GM18520 (cell line): ENCODE measurements at regions not wholly inside any gene's neighbourhood (a gene's known extent, or its start where the extent isn't known, plus 50 kb on each side); places are given as distances from the start of the nearest gene placed in this dataset.

ENCODE experiments used
- ATAC-seq: cut with Tn5 transposase; IDR thresholded peaks from one replicate; pipeline ENCODE4 v1.9.1; 2021; ENCODE audit not compliant: unreplicated experiment

DNA sequence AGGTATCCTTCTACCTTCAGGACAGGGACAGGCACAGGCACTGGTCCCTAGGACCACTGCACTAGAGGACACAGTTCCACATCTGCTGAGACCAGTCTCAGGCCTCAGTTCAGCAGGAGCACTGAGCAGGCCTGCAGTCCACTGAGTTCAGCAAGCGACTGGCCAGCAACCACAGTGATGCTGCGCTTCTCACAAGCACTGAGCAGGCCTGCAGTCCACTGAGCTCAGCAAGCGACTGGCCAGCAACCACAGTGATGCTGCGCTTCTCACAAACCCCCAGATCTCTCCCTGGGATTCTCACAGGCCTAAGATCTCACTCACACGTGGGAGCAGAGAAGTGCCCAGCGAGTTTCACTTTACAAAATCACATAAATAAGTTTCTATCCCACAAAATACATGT lies 140.6 kb downstream of the IRS2 start:
- no peak for ATAC-seq

DNA sequence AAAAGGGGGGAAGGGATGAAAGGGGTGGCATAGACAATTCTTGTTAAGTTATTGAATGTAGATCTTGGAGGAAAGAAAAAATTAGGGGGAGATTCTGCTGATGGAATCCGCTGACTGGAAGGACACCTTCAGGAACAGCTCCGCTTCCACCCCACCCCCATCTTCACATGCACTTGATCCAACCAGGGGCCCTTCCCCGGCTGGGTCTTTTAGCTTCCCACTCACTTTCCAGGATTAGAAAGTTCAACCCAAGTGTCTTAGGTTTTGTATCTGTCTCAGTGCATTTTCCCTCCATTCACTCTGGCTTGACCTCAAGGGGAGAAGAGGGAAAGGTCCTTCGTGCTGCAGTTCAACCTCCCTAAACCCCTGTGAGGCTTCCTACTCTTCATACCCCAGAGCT lies 141.4 kb downstream of the IRS2 start:
- ATAC-seq, result no peak

DNA sequence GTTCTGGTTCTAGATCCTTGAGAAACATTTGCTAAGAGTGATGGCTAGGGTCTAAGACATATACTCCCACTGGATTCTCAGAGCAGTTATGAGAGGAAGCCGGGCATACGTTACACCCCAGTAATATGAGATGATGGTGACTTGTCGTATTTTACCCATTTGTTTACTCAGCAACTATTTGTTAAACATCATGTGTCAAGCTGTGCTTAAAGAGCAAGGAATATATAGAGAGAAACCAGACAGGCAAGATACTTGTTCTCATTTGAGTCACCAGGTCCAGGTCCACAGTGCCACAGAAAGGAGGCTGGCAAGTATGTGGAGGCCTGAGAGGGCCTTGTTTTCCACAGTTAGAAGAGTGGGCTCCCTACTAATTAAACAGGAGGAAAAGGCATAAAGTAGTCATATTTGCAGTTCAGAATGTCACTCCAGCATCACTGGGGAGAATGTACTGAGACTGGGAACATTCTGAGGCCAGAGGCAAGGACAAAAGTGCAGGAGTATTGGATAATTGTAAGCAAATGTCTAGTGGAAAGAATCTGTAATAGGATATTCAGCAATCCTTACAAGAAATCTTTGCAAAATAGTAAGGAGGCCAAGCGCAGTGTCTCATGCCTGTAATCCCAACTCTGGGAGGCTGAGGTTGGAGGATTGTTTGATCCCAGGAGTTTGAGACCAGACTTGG lies 142.2 kb downstream of the IRS2 start:
- no peak for ATAC-seq

DNA sequence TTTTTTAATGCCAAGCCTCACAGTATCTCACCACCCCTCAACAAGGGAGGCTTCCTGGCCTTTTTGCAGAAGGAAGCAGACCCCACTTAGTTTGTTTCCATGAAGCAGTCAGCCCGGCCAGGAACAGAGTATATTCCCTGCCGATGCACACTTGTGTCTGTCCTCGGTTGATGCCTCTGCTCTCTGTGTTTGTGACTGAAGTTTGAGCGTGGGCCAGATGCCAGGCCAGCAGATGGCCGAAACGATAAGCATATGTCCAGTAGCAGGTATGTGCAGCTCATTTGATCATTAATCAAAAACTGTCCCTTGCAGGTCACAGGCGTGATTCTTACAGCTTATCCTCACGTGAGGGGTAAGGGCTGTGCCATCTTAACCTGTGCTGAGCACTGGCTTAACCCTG lies 144.0 kb downstream of the IRS2 start:
- no peak for ATAC-seq

DNA sequence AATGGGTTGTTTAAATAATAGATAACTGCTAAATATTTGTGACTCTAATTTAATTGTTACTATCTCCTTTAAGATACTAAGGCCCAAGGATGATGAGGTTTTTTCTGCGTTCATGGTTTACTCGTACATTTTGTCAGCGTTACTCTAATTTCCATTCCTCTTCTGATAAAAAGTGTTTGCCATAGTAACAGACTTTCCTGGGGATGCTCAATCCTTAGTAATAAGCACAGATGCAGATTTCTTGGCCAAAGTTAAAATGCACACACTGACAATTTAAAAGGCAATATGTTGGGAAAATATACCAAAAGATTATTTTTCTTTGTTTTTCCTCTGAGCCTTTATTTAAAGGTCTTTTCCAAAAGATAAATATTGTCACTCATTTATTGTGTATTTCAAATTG lies 149.6 kb downstream of the IRS2 start:
- no peak for ATAC-seq

DNA sequence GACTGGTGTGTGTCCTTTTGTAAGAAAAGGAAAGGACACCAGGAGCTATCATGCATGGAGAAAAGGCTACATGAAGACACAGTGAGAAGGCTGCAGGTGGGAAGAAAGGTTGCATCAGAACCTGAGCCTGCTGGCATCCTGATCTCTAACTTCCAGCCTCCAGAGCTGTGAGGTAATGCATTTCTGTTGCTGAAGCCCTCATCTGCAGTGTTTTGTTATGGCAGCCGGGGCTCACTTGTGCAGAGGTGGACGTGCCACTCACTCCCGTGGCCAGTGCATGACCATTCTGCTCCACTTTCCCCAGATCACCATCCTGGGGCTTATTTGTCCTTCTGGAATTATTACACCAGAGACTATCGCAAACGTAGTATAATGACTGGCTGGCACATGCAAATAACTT lies 155.3 kb downstream of the IRS2 start:
- ATAC-seq, result no peak

DNA sequence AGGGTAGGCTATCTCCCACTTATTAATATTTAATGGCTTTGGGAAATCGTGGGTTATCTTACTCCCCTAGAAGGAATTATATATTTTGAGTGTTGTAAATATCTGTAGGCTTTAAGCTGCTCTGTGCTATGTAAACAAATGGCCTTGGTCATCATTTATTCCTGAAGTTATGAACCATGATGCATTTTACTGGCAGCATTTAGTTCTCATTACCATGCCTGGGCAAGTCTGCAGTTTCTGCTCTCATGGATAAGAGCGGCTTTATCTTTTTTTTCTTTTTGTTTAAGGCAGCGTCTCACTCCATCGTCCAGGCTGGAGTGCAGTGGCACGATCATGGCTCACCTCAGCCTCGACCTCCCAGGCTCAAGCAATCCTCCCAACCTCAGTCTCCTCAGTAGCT lies 156.1 kb downstream of the IRS2 start:
- no peak for ATAC-seq

DNA sequence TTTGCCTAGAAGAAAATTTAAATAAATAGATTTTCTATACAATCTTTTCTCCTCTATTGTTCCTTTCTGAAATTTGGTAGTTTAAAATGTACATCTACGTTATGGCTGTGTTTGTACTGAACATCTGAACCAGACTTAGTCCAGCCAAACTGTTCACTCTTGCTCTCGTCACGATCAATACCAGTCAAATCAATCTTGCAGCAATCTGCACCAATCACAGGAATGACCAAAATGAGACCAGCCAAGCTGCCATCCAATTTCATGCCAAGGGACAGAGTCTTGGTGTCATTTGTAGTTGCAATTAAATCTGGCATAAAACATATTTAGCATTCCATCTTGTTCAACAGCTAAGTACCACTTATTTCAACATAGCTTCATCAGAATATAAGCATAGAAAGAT lies 156.6 kb downstream of the IRS2 start:
- no peak for ATAC-seq

DNA sequence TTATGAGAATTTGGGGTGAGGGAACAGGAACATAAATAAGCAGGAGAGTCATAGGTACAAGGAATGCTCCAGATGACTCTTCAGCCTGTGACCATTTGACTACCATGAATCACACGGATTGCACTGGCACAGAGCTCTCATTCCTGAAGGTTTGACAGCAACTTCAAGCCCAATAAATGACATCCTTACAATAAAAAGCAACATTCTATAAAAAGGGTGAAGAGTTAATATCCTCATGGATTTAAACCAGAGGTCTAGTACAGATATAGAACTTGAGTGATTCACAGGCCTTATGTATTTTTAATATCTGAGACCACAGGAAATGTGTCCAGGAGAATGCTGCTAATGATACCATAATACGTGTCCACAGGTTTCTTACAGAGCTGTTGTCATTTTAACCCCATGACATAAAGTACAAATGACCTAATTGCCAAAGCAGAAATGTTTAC lies 158.1 kb downstream of the IRS2 start:
- ATAC-seq, result no peak

DNA sequence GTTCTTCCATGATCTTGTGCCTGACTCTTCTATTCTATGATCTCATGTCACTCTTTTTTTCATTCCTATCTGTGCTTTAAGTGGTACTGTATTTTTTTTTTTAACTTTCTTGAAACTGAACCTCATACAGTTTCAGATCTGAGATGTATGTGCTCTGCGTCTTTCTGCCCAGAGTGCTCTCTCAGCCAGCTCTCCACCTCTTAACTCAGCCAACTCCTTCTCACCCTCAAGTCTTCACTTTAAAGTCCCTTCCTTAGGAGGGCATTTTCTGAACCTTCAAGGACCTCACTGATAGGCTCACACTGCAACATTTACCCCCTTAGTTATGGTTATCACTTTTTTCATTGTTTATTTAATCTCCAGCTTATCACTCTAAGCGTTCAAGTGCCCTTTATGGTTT lies 158.7 kb downstream of the IRS2 start:
- no peak for ATAC-seq

DNA sequence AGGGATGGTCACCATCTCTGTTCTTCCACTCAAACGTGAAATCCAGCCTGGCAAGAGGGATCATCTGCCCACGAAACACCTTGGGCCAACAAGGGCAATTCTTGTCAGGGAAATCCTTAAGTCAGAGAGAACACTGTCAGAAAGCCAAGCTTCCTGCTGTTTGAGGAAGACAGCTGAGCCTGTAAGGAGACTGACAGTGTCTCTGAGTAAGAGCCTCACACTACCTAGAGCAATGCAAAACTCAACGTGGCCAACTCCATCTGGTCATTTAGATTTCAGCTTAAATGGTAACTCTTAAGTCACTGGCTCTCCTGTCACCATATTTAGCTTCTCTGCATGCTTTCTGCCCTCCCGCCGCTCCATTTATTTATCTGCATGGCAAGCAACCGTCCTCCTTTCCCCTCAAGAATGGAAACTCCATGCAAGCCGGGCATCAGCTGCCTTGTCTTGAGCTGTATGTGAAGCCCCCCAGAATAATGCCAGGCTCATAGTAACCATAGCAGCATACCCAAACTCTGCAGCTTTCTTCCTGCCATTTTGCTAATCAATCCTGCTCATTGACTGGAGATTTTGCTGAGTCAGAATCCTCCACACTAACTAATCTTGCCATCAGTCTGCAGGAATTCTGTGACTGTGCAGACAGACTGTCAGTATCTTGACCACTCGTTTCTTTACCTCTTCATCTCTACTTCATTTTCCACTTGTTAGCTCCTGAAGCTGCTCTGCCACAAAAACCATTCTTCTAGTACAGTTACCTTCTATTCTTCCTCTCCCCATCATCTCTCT lies 159.8 kb downstream of the IRS2 start:
- ATAC-seq, result no peak

DNA sequence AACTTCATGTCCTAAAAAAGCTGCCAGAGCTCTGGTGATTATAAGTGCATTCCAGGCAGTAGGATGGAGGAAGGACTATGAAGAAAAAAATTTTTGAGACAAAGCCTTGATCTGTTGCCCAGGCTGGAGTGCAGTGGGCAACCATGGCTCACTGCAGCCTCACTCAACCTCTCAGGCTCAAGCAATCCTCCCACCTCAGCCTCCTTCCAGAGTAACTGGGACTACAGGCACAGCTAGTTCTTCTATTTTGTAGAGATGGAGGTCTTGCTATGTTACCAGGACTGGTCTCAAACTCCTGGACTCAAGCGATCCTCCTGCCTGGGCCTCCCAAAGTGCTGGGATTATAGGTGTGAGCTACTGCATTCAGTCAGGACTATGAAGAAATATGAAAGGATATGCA lies 161.2 kb downstream of the IRS2 start:
- no peak for ATAC-seq

DNA sequence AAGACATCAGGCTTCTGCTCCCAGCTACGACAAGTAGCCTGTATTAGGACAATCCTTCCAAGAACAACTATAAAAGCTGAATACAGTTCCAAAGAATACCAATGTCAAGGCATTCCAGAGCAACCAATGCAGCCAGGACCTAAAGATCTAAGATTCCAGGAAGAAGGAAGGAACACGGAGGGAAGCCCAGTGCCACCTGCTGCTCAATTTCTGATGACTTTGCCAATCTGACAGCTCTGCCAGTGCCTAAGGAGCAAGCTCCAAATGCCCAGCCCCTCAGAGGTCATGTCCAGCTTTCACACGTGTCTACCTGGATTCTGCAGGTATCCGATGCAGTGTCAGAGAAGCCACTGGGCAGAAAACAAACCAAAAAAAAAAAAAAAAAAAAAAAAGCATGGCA lies 164.4 kb downstream of the IRS2 start:
- no peak for ATAC-seq

DNA sequence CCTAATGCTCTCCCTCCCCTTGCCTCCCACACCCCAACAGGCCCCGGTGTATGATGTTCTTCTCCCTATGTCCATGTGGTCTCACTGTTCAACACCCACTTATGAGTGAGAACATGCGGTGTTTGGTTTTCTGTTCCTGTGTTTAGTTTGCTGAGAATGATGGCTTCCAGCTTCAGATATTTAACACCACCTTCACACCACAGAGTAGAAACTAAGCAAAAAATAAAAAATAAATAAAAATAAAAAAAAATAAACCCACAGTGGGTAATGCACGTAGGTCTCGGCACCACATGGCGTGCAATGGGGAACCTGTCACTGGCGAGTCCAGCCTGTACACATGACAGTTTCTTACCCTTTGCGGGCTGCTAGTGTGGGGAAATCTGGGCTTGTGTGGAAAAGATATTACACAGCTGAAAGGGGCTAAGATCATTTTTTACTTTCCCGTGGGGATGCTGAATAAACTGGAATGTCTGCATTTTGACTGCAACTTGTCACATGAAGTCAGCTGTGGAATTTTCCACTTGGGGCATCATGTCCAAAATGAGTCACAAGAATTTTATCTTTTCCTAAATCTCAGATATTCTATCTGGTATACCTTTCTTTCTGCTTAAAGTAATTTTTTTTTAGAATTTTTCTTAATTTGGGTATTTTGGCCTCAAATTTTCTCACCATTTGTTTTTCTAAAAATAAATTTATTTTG lies 170.5 kb downstream of the IRS2 start:
- ATAC-seq, result no peak

DNA sequence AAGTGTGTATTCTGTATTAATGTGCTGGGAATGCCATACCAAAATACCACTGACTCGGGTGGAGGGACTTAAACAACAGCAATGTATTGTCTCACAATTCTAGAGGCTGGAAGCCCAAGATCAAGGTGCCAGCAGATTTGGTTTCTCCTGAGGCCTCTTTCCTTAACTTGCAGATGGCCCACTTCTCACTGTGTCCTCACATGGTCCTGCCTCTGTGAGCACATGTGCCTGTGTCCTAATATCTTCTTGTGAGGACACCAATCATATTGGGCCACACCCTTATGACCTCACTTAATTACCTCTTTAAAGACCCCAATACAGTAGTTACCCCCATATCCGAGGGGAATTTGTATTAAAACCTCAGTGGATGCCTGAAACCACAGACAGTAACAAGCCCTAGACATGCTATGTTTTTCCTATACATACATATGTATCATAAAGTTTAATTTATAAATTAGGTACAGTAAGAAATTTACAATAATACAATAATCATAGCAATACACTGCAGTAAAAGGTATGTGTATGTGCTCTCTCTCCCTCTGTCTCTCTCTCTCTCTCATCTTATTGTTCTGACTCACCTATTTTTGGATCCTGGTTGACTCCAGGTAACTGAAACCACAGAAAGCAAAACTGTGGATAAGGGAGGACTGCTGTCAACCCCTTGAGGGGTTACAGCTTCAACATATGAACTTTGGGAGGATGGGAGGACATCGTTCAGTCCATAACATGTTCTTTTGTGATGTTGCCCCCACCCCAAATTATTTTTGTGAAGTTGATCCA lies 174.3 kb downstream of the IRS2 start:
- no peak for ATAC-seq

DNA sequence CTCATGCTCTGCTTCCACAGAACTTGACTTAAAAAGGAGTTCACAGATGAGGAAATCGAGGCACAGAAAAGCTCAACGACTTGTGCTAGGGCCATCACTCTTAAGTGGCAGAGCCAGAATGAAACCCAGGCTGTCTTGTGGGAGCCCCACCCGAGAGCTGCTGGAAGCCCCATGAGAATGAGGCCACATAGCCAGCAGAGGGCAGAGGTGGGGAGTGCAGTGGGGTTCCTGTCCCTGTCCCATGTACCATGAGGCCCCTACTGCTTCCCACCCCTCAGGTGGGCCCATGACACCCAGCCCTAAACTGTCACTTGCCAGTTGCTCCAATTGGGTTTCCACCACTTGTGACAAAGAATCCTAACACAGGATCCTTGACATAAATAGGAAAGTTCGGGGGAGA lies 175.9 kb downstream of the IRS2 start:
- ATAC-seq, result no peak

DNA sequence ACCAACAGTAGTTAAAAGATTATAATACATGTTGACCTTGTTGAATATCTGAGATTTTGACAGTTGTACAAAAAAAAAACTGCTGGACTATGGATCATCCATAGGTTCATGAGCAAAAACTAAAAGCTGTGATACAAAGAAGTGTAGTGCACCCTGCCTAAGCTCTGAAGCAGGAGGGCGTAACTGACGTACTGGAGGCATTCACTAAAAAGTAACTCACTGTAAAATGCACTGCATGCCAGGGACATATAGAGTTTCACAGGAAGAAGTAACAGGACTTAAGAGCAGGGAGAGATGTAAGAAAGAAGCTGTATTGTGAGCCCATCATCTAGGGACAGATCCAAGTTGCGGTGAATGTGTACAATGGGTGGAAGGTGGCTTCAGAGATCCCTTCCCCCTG lies 177.9 kb downstream of the IRS2 start:
- no peak for ATAC-seq

DNA sequence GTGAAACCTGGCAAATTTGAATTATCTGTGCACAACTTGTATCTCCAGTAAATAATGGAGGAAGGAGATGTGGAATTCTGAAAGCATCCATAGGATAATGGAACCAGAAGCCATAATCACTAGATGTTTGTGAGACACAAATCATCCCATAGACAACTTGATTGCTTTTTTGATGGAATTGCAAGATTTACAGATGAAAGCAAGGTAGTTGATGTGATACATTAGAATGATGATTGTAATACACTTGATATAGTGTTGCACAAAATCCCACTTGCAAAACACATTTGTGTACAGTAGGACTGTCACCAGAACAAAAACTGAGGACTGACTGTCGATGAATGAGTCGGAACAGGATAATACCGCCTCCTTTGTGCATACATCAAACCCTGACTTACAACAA lies 178.3 kb downstream of the IRS2 start:
- ATAC-seq, result no peak

DNA sequence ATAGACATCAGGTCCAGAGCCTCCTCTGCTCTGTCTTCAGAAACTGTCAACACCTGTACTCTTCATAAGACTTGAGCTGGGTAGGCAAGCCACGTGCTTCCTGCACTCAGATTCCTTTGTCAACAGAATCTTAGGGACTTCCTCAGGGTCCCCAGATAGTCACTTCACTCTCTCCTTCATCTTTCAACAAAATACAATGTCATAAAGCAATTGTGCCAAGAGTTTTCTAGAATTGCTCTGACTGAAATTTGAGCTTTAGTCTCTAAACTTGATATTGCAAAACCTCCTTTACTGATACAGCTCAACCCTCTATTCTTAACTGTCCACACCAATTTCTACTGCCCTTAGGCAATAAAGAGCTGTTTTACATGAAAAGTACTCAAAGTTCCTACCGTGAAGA lies 179.9 kb downstream of the IRS2 start:
- ATAC-seq, result no peak

DNA sequence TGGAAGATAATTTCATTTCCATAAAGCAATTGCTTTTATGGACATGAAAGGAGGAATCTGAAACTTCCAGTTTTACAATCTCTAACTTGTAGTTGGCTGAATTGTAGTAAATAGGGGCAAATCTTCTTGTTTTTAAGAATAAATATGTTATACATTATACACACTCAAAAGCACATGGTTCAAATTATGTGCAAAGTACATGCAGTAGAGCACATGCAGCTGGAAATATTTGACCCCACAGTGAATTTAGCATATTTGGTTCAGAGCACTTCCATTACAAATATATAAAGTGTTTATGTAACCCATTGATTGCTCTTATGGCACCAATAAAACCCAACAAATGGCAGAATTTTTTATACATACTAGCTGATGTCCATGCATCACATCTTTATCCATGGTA lies 180.5 kb downstream of the IRS2 start:
- no peak for ATAC-seq

DNA sequence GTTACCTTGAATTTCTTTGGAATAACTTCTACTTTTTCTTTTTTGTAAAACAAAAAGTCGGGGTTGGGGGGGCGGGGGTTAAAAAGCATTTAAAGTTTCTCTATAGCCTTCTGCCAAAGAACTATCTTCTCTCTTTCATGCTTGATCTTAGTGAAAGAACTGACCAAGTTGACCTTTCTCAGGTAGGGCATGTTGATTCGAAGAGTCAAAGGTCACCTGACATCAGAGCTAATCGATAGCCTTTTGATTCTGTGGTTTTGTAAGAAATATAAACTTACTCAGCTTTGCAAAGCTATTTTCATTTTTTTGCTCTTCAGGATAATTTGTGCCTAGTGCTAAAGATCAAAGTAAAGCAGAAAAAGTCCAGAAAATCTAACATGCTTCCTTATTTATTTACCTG lies 181.5 kb downstream of the IRS2 start:
- ATAC-seq, result no peak
